HL-60 (cell line): ENCODE measurements at regions not wholly inside any gene's neighbourhood (a gene's known extent, or its start where the extent isn't known, plus 50 kb on each side); places are given as distances from the start of the nearest gene placed in this dataset.

Source experiments
- DNase-seq, 2 experiments: peaks; one replicate each; pipeline ENCODE4 v3.0.0-alpha.2; 2010 to 2020; ENCODE audit warnings: low read depth in 1 of 2, low spot score in 1 of 2
- H3K27ac ChIP-seq: fragments of 250-450 bp; sonication (Bioruptor Pico); replicated peaks from 2 replicates; pipeline ENCODE4 v1.5.1; 2020; ENCODE audit warnings: mild to moderate bottlenecking, moderate library complexity
- H3K27me3 ChIP-seq: fragments of 250-450 bp; sonication (Bioruptor Pico); 2 replicates; pipeline ENCODE4 v1.5.1; 2021; ENCODE audit warnings: mild to moderate bottlenecking, moderate library complexity; ENCODE audit not compliant: insufficient read depth, poor library complexity, severe bottlenecking
- H3K4me3 ChIP-seq: replicated peaks from 2 replicates; pipeline ENCODE4 v1.5.1; 2011; ENCODE audit warnings: mild to moderate bottlenecking, control low read depth, low read length; ENCODE audit not compliant: insufficient read depth
- CTCF ChIP-seq: IDR thresholded peaks from one replicate; pipeline ENCODE4 v1.5.1; 2011; ENCODE audit warnings: low read length, control low read depth, inconsistent platforms; ENCODE audit not compliant: insufficient read depth
- GABPA ChIP-seq: IDR thresholded peaks from 2 replicates; pipeline ENCODE4 v1.6.1; 2012; ENCODE audit warnings: low read depth
- POLR2AphosphoS5 ChIP-seq: IDR thresholded peaks from 2 replicates; pipeline ENCODE4 v1.6.1; 2012; ENCODE audit warnings: low read depth
- SPI1 ChIP-seq: IDR thresholded peaks from 2 replicates; pipeline ENCODE4 v1.6.1; 2012; ENCODE audit warnings: low read depth, mild to moderate bottlenecking, borderline replicate concordance
- TF ChIP-seq, protein P1 (sequence below): IDR thresholded peaks from 2 replicates; pipeline ENCODE4 v1.6.1; 2012; ENCODE audit warnings: low read depth; ENCODE audit not compliant: insufficient replicate concordance

DNA sequence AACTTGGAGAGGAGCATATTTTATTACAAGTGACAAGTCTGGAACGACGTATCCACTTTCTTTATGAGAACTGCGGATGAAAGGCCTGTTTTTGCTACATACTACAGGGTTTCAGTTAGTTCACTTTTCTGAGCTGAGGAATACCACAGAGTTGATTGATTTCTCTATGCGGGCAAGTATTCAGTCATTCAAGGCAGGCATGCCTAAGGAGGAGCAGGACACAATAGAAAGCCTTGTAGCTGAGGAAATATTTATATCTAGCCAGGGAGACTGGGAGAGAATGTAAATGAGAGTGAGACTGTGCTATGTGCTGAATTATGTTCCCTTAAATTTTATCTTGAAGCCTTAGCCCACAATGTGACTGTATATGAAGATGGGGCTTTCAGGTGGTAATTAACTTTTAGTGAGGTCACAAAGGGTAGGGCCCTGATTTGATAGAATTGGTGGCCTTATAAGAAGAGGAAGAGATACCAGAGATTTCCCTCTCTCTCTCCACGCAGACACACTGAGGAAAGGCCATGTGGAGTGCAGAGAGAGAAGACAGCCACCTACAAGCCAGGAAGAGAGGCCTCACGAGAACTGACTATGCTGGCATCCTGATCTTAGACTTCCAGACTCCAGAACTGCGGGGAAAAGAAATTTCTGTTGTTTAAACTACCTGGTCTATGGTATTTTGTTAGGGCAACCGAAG lies 459.0 kb upstream of the ATP2B1 start:
- H3K27ac ChIP-seq = no peak overlapping the region
- DNase-seq = no peak
- H3K27me3 ChIP-seq = no peaks in the 10 kb centered on the region
- H3K4me3 ChIP-seq = no peak overlapping the region
- TF ChIP-seq POLR2AphosphoS5 = no peak
- no peak for TF ChIP-seq GABPA

DNA sequence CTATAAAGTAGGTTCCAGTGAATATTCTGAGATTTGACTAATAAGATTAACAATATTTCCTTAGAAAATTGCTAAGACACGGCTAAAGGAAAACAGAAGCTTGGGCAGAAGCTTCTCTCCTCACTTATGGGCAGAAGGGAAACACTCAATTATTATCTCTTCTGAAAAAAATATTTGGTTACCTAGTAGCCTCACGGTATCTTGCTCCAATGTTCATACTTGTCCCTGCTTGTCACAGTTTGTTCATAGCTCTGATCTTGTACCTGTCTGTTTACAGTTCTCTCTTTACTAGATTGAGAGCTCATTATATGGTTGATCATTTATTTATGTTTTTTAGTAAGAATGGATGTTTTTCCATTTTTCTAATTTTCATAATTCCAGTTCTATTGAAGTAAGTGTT lies 458.0 kb upstream of the ATP2B1 start:
- DNase-seq = no peak
- TF ChIP-seq GABPA = no peak
- no peak for TF ChIP-seq CTCF
- TF ChIP-seq, protein P1, sequence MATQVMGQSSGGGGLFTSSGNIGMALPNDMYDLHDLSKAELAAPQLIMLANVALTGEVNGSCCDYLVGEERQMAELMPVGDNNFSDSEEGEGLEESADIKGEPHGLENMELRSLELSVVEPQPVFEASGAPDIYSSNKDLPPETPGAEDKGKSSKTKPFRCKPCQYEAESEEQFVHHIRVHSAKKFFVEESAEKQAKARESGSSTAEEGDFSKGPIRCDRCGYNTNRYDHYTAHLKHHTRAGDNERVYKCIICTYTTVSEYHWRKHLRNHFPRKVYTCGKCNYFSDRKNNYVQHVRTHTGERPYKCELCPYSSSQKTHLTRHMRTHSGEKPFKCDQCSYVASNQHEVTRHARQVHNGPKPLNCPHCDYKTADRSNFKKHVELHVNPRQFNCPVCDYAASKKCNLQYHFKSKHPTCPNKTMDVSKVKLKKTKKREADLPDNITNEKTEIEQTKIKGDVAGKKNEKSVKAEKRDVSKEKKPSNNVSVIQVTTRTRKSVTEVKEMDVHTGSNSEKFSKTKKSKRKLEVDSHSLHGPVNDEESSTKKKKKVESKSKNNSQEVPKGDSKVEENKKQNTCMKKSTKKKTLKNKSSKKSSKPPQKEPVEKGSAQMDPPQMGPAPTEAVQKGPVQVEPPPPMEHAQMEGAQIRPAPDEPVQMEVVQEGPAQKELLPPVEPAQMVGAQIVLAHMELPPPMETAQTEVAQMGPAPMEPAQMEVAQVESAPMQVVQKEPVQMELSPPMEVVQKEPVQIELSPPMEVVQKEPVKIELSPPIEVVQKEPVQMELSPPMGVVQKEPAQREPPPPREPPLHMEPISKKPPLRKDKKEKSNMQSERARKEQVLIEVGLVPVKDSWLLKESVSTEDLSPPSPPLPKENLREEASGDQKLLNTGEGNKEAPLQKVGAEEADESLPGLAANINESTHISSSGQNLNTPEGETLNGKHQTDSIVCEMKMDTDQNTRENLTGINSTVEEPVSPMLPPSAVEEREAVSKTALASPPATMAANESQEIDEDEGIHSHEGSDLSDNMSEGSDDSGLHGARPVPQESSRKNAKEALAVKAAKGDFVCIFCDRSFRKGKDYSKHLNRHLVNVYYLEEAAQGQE = no peak
- TF ChIP-seq SPI1 = no peak
- TF ChIP-seq POLR2AphosphoS5 = no peak
- Histone ChIP-seq H3K27me3 (no peaks in the 10 kb centered on the region), H3K27ac (no peak overlapping the region), H3K4me3 (no peak overlapping the region)

- Histone ChIP-seq H3K27ac (no peak overlapping the region), H3K4me3 (no peak overlapping the region), H3K27me3 (no peaks in the 10 kb centered on the region)
- no peak for DNase-seq
- TF ChIP-seq, protein P1 = no peak
- no peak for TF ChIP-seq POLR2AphosphoS5
- no peak for TF ChIP-seq SPI1
- no peak for TF ChIP-seq CTCF
- TF ChIP-seq GABPA = no peak
Measured at GRCh38 chr12:90166012-90166411, 457.4 kb upstream of the ATP2B1 start.

DNA sequence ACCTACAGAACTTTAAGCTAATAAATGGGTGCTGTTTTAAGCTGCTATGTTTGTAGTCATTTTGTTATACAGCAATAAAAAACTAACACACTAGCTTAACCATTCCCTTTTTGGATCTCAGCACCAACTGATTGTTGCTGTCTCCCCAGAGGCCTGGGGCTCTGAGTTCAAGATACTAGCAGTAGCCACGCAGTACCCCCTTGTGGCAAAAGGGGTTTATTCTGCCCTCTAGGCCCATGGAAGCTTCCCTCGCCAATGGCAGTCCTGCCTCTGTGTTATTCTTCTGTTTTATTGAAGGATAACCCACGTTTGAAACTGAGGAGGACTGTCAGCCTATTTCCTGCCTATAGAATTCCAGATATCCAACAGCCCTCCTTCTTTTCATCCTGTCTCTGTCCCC lies 455.3 kb upstream of the ATP2B1 start:
- H3K27ac ChIP-seq = no peak overlapping the region
- no peak overlapping the region for H3K4me3 ChIP-seq
- no peak for DNase-seq
- TF ChIP-seq, protein P1 = no peak
- no peak for TF ChIP-seq CTCF
- TF ChIP-seq SPI1 = no peak
- no peak for TF ChIP-seq POLR2AphosphoS5
- no peak for TF ChIP-seq GABPA
- H3K27me3 ChIP-seq = no peaks in the 10 kb centered on the region
